ENCODE measurements at regions not wholly inside any gene's neighbourhood (a gene's known extent, or its start where the extent isn't known, plus 50 kb on each side); places are given as distances from the start of the nearest gene placed in this dataset.

DNA sequence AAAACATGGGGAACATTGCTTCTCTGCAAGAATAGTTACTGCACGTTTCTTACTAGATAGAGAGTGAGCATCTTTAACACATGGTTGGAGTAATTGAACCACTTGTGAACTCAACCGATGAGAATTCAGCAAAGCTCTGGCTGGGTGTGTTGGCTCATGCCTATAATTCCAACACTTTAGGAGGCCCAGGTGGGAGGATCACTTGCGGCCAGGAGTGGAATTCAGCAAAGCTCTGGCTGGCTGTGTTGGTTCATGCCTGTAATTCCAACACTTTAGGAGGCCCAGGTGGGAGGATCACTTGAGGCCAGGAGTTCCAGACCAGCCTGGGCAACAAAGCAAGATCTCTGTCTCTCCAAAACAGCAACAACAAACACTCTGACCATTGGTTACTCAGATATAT is 865.9 kb downstream of the KCNJ2 start:
- TF ChIP-seq EZH2 (IDR thresholded peaks at IDR 0.05) (no peak), FOXP2 (optimal IDR thresholded peaks at IDR 0.05; ENCODE audit: control extremely low read depth, extremely low read length, insufficient read depth) (no peak), POLR2AphosphoS5 (IDR thresholded peaks at IDR 0.05; ENCODE audit: borderline replicate concordance, low read depth, low read length) (no peak)
